ENCODE measurements at regions not wholly inside any gene's neighbourhood (a gene's known extent, or its start where the extent isn't known, plus 50 kb on each side); places are given as distances from the start of the nearest gene placed in this dataset.
"Not testable (repeated sequence)": the region's sequence is repeated elsewhere in the genome, so short reads cannot be mapped to it uniquely, and the experiment has no call there.

DNA sequence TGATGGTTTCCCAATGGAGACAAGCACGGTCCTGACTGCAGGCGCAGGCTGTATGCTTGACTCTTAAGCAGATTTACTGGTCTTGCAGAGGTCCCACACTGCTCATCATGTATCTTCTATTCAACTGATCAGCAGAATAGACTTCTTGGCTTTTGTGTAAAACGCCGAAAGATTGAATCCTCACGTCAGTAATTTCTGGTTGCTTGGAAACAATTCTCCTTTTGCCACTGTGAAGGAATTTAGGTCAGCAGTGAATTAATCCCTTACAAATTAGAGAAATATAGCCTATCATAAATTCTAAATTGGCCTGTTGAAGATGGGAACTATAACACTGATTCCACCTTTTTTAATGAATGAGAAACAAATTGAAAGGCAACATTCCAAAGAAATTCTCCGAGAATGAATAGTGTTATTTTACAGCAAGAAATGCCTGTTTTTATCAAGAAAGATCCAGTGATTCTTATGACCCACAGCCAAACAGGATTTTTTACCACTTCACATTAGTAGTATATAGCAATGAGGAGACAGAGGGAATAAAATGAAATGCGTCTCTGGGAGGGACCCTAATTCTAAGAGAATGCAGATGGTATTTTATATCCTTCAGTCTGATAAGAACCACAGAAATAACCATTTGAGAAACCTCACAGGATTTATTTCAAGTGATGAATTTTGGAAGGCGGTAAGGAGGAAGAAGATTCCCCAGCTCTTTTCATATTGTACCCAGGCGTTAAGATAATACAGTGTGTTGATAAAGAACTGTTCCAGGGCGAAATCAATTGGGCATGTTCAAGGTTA lies 362.5 kb downstream of the RAB38 start:
- Histone ChIP-seq H3K36me3 (ENCODE audit: insufficient read depth, low read length) (no peaks in the 10 kb centered on the region), H3K79me2 (ENCODE audit: low read length) (no peaks in the 10 kb centered on the region), H3K27ac (ENCODE audit: low read length) (no peak overlapping the region), H3K9me2 (replicated peaks; ENCODE audit: insufficient read depth, low read length) (no peaks in the 10 kb centered on the region), H3K4me3 (ENCODE audit: low read length) (no peak overlapping the region), H3K9me3 (ENCODE audit: low read length) (no peaks in the 10 kb centered on the region), H3K4me1 (ENCODE audit: low read length) (no peaks in the 10 kb centered on the region), H3K27me3 (ENCODE audit: low read length) (no peaks in the 10 kb centered on the region; the same call in 1 of the 2 replicates), H4K20me1 (ENCODE audit: insufficient read depth, low read depth, low read length) (no peaks in the 10 kb centered on the region), H2AFZ (ENCODE audit: low read length) (no peak overlapping the region), H3K4me2 (ENCODE audit: low read depth, low read length, poor library complexity, severe bottlenecking) (no peak overlapping the region), H3K9ac (ENCODE audit: low read length) (no peak overlapping the region)
- no peak for DNase-seq

DNA sequence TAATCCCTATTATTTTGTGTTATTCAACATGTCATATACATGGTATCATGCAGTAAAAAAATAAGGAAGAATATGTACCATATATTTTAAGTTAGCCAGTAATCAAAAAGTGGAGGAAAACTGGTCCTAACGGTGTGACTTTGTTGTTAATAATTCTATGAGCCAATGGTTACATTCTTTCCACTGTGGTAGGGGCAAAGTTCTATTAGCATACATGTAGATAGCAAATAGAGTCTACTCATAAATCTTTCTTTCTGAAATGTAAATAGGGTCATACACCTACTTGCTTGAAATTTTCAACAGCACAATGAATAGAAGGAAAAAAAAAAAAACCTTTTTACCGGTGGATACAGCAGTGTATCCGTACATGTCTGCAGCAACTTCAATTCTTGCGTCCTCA lies 364.8 kb downstream of the RAB38 start:
- Histone ChIP-seq H3K27me3 (ENCODE audit: low read length) (no peaks in the 10 kb centered on the region; the same call in 1 of the 2 replicates), H3K36me3 (ENCODE audit: insufficient read depth, low read length) (no peaks in the 10 kb centered on the region)

DNA sequence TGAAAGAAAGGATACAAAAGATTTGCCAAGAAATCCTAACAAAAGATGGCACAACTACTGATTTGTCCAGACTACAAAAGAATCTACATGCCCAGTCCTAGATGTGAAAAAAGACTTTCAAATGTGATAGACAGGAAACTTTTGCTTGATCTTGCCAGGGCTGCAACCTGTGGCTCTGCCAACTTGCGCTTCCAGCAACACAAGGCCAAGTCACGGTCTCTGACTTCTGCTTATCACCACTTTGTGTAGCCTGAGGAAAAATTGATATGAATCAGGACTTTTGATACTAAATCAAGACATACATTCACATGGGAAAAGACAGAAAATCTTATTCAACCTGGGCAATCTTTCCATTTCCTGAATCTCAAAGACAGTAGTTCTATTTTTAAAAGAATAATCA lies 366.0 kb downstream of the RAB38 start:
- Histone ChIP-seq H3K9ac (ENCODE audit: low read length) (no peak overlapping the region), H4K20me1 (ENCODE audit: insufficient read depth, low read depth, low read length) (no peaks in the 10 kb centered on the region), H3K79me2 (ENCODE audit: low read length) (no peaks in the 10 kb centered on the region), H3K27ac (ENCODE audit: low read length) (no peak overlapping the region), H3K9me3 (ENCODE audit: low read length) (no peaks in the 10 kb centered on the region), H2AFZ (ENCODE audit: low read length) (no peak overlapping the region), H3K36me3 (ENCODE audit: insufficient read depth, low read length) (no peaks in the 10 kb centered on the region), H3K9me2 (replicated peaks; ENCODE audit: insufficient read depth, low read length) (no peaks in the 10 kb centered on the region), H3K4me3 (ENCODE audit: low read length) (no peak overlapping the region), H3K4me2 (ENCODE audit: low read depth, low read length, poor library complexity, severe bottlenecking) (no peak overlapping the region), H3K4me1 (ENCODE audit: low read length) (no peaks in the 10 kb centered on the region), H3K27me3 (ENCODE audit: low read length) (no peaks in the 10 kb centered on the region; the same call in 1 of the 2 replicates)
- no peak for DNase-seq

More for the DNA sequence above, 364.8 kb downstream of the RAB38 start:
- H3K79me2 ChIP-seq (ENCODE audit: low read length) = no peaks in the 10 kb centered on the region
- no peaks in the 10 kb centered on the region for H4K20me1 ChIP-seq (ENCODE audit: insufficient read depth, low read depth, low read length)
- no peak overlapping the region for H3K27ac ChIP-seq (ENCODE audit: low read length)
- no peaks in the 10 kb centered on the region for H3K4me1 ChIP-seq (ENCODE audit: low read length)
- no peak overlapping the region for H2AFZ ChIP-seq (ENCODE audit: low read length)
- H3K9me3 ChIP-seq (ENCODE audit: low read length) = no peaks in the 10 kb centered on the region
- H3K9me2 ChIP-seq (replicated peaks; ENCODE audit: insufficient read depth, low read length) = no peaks in the 10 kb centered on the region
- no peak overlapping the region for H3K9ac ChIP-seq (ENCODE audit: low read length)
- H3K4me2 ChIP-seq (ENCODE audit: low read depth, low read length, poor library complexity, severe bottlenecking) = no peak overlapping the region
- no peak for DNase-seq
- H3K4me3 ChIP-seq (ENCODE audit: low read length) = no peak overlapping the region

DNA sequence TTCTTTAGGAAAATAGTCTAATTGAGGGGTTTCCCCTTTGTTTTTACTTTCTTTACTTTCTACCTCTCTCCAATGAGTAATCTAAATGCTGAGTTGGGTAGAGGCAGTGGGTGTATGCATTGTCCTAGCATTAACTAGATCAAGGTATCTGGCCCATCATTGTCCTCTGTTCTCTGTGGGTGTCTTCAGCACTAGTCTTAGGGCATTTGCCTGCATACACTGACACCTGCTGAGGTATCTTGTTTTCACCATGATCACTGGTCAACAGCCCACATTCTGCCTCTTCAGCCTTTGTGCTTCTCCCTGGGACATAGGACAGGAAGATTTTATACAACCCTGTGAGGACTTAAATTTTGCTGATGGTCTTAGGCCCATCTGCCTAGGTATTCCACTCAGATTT lies 371.1 kb downstream of the RAB38 start:
- H2AFZ ChIP-seq (ENCODE audit: low read length) = no peak overlapping the region
- no peaks in the 10 kb centered on the region for H3K36me3 ChIP-seq (ENCODE audit: insufficient read depth, low read length)
- no peaks in the 10 kb centered on the region for H3K4me1 ChIP-seq (ENCODE audit: low read length)
- H3K27me3 ChIP-seq (ENCODE audit: low read length) = no peaks in the 10 kb centered on the region; the same call in 1 of the 2 replicates
- no peak overlapping the region for H3K4me2 ChIP-seq (ENCODE audit: low read depth, low read length, poor library complexity, severe bottlenecking)
- H3K79me2 ChIP-seq (ENCODE audit: low read length) = no peaks in the 10 kb centered on the region
- no peak overlapping the region for H3K4me3 ChIP-seq (ENCODE audit: low read length)
- DNase-seq = no peak
- no peaks in the 10 kb centered on the region for H4K20me1 ChIP-seq (ENCODE audit: insufficient read depth, low read depth, low read length)
- H3K27ac ChIP-seq (ENCODE audit: low read length) = no peak overlapping the region
- no peaks in the 10 kb centered on the region for H3K9me2 ChIP-seq (replicated peaks; ENCODE audit: insufficient read depth, low read length)
- H3K9ac ChIP-seq (ENCODE audit: low read length) = no peak overlapping the region
- no peaks in the 10 kb centered on the region for H3K9me3 ChIP-seq (ENCODE audit: low read length)

DNA sequence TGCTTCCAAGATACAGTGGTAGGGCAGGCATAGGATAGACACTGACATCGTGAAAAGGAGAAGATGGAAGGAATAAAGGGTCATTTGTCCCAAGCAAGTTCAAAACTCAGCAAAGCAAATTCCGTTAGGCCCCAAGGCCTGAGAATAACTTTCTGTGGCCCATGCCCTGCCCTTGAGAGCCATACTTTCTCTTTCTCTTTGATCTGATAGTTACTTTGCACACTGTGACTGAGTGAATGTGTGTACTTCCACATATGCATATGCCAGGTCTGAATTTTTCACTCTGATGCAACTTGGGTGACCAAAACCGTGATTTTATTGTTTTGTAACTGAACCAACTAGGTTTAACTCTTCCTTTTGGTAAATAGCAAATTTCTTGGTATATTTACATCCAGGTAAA lies 371.5 kb downstream of the RAB38 start:
- no peak for DNase-seq
- no peaks in the 10 kb centered on the region for H3K36me3 ChIP-seq (ENCODE audit: insufficient read depth, low read length)
- H3K4me2 ChIP-seq (ENCODE audit: low read depth, low read length, poor library complexity, severe bottlenecking) = no peak overlapping the region
- H3K4me1 ChIP-seq (ENCODE audit: low read length) = no peaks in the 10 kb centered on the region
- no peaks in the 10 kb centered on the region for H4K20me1 ChIP-seq (ENCODE audit: insufficient read depth, low read depth, low read length)
- no peak overlapping the region for H3K9ac ChIP-seq (ENCODE audit: low read length)
- H3K9me2 ChIP-seq (replicated peaks; ENCODE audit: insufficient read depth, low read length) = no peaks in the 10 kb centered on the region
- no peaks in the 10 kb centered on the region for H3K9me3 ChIP-seq (ENCODE audit: low read length)
- H3K4me3 ChIP-seq (ENCODE audit: low read length) = no peak overlapping the region
- H3K27me3 ChIP-seq (ENCODE audit: low read length) = no peaks in the 10 kb centered on the region; the same call in 1 of the 2 replicates
- no peaks in the 10 kb centered on the region for H3K79me2 ChIP-seq (ENCODE audit: low read length)
- H2AFZ ChIP-seq (ENCODE audit: low read length) = no peak overlapping the region
- H3K27ac ChIP-seq (ENCODE audit: low read length) = no peak overlapping the region

DNA sequence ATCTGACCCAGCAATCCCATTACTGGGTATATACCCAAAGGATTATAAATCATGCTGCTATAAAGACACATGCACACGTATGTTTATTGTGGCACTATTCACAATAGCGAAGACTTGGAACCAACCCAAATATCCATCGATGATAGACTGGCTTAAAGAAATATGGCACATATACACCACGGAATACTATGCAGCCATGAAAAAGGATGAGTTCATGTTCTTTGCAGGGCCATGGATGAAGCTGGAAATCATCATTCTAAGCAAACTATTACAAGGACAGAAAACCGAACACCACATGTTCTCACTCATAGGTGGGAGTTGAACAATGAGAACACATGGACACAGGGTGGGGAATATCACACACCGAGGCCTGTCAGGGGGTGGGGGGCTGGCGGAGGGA lies 390.4 kb downstream of the RAB38 start:
- H3K27me3 ChIP-seq (ENCODE audit: low read length); H3K4me2 ChIP-seq (ENCODE audit: low read depth, low read length, poor library complexity, severe bottlenecking); H3K4me1 ChIP-seq (ENCODE audit: low read length); H3K36me3 ChIP-seq (ENCODE audit: insufficient read depth, low read length); H3K4me3 ChIP-seq (ENCODE audit: low read length); H3K9me2 ChIP-seq (replicated peaks; ENCODE audit: insufficient read depth, low read length); H4K20me1 ChIP-seq (ENCODE audit: insufficient read depth, low read depth, low read length); H3K79me2 ChIP-seq (ENCODE audit: low read length); H3K27ac ChIP-seq (ENCODE audit: low read length); H3K9me3 ChIP-seq (ENCODE audit: low read length); DNase-seq; H3K9ac ChIP-seq (ENCODE audit: low read length); H2AFZ ChIP-seq (ENCODE audit: low read length): not testable (repeated sequence)

DNA sequence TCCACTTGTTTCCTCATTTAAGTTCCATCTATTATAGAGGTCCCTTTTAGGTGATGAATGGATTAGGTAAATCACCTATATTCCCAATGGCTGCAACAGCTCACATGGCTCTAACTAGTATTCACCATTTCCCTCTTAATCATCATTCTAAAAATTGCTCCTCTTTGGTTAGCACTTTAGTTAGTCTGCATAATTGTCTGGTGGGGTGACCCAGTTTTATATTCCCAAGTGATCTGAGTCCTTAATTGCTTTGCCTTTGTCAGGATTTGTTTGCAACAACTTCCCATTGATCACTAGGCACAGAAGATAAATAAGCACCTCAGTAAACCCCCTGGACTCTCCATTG lies 395.2 kb downstream of the RAB38 start:
- Histone ChIP-seq H3K27ac (ENCODE audit: low read length) (no peak overlapping the region), H3K9me3 (ENCODE audit: low read length) (no peaks in the 10 kb centered on the region), H4K20me1 (ENCODE audit: insufficient read depth, low read depth, low read length) (no peaks in the 10 kb centered on the region), H2AFZ (ENCODE audit: low read length) (no peak overlapping the region), H3K27me3 (ENCODE audit: low read length) (no peaks in the 10 kb centered on the region), H3K36me3 (ENCODE audit: insufficient read depth, low read length) (no peaks in the 10 kb centered on the region), H3K4me3 (ENCODE audit: low read length) (no peak overlapping the region), H3K4me2 (ENCODE audit: low read depth, low read length, poor library complexity, severe bottlenecking) (no peak overlapping the region), H3K9ac (ENCODE audit: low read length) (no peak overlapping the region), H3K4me1 (ENCODE audit: low read length) (no peaks in the 10 kb centered on the region), H3K79me2 (ENCODE audit: low read length) (no peaks in the 10 kb centered on the region), H3K9me2 (replicated peaks; ENCODE audit: insufficient read depth, low read length) (no peaks in the 10 kb centered on the region)
- DNase-seq = no peak

DNA sequence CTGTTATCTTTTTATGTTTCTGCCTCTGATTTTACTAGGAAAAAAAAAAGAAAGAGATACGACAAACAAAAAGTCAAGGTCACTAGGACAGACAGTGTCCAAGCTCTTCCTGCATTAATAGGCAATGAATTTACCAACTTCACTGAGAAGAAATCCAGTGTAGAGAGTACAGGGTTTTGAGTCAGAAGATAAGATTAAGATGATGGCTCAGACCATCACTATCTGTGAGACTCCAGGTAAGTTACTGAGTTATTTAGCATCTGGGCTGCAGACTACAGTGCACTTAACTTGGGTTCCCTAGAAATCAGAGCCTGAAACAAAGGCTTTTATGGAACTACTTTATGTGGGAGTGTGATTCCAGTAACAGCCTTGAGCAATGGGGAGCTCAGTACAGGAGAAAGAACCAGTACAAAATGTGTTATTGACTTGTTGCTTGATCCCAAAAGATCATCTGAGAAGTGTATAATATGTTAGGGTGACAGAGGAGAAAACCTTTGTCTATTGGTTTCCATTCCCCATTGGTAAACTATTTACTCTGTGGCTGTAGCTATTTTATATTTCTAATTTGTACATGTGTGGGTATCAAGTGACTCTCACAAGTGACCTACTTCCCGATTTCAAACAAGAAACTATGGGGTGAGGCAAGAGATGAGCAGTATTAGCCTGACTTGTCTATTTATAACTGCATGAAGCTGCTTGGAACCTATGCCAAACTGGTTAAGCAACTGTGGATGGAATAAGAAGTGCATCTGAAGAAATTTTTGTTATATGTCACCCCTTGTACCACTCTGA lies 395.8 kb downstream of the RAB38 start:
- Histone ChIP-seq H3K9ac (ENCODE audit: low read length) (no peak overlapping the region), H4K20me1 (ENCODE audit: insufficient read depth, low read depth, low read length) (no peaks in the 10 kb centered on the region), H3K9me2 (replicated peaks; ENCODE audit: insufficient read depth, low read length) (no peaks in the 10 kb centered on the region), H3K36me3 (ENCODE audit: insufficient read depth, low read length) (no peaks in the 10 kb centered on the region), H3K4me3 (ENCODE audit: low read length) (no peak overlapping the region), H3K27me3 (ENCODE audit: low read length) (no peaks in the 10 kb centered on the region), H3K27ac (ENCODE audit: low read length) (no peak overlapping the region), H3K4me2 (ENCODE audit: low read depth, low read length, poor library complexity, severe bottlenecking) (no peak overlapping the region), H3K9me3 (ENCODE audit: low read length) (no peaks in the 10 kb centered on the region), H3K4me1 (ENCODE audit: low read length) (no peaks in the 10 kb centered on the region), H3K79me2 (ENCODE audit: low read length) (no peaks in the 10 kb centered on the region), H2AFZ (ENCODE audit: low read length) (no peak overlapping the region)
- peak; percentile 42 for DNase-seq
